SK-N-SH (cell line): ENCODE measurements at regions not wholly inside any gene's neighbourhood (a gene's known extent, or its start where the extent isn't known, plus 50 kb on each side); places are given as distances from the start of the nearest gene placed in this dataset.

Source experiments
- CHD2 ChIP-seq: fragments of 150-350 bp; IDR thresholded peaks from 2 replicates; pipeline ENCODE4 v1.6.1; 2018; ENCODE audit warnings: low read length; ENCODE audit not compliant: partially characterized antibody
- EP300 ChIP-seq, 2 experiments: IDR thresholded peaks; 2 replicates each; pipeline versions ENCODE4 v1.4.0 to v1.6.1; 2012; ENCODE audit warnings: borderline replicate concordance in 1 of 2, low read depth in 1 of 2, low read length in 1 of 2
- EZH2phosphoT487 ChIP-seq: fragments of 200-600 bp; sonication (generic); IDR thresholded peaks from 2 replicates; pipeline ENCODE4 v1.6.1; 2017; ENCODE audit warnings: low read depth, mixed run types, mild to moderate bottlenecking, antibody characterized with exemption, moderate library complexity, borderline replicate concordance
- GABPA ChIP-seq: IDR thresholded peaks from 2 replicates; pipeline ENCODE4 v1.4.0; 2012; ENCODE audit warnings: low read depth, mild to moderate bottlenecking
- MXI1 ChIP-seq: IDR thresholded peaks from 2 replicates; pipeline ENCODE4 v1.6.1; 2012; ENCODE audit warnings: mild to moderate bottlenecking, low read depth, low read length, improper control_type of control experiment
- POLR2AphosphoS5 ChIP-seq: IDR thresholded peaks from 2 replicates; pipeline ENCODE4 v1.6.1; 2012; ENCODE audit warnings: low read depth, low read length
- RAD21 ChIP-seq: IDR thresholded peaks from 2 replicates; pipeline ENCODE4 v1.6.1; 2012; ENCODE audit warnings: mild to moderate bottlenecking, low read length
- TAF1 ChIP-seq: IDR thresholded peaks from 2 replicates; pipeline ENCODE4 v1.6.1; 2012; ENCODE audit warnings: low read depth, mild to moderate bottlenecking, low read length, moderate library complexity, borderline replicate concordance
- TCF12 ChIP-seq: IDR thresholded peaks from 2 replicates; pipeline ENCODE4 v1.4.0; 2012
- YY1 ChIP-seq: IDR thresholded peaks from 2 replicates; pipeline ENCODE4 v1.4.0; 2012; ENCODE audit warnings: low read depth, mild to moderate bottlenecking
- TF ChIP-seq, protein P1 (sequence below): fragments of 200-600 bp; sonication (generic); IDR thresholded peaks from 2 replicates; pipeline ENCODE4 v1.6.1; 2017; ENCODE audit warnings: antibody characterized with exemption, mild to moderate bottlenecking, moderate library complexity
- TF ChIP-seq, protein P2 (sequence below): IDR thresholded peaks from 2 replicates; pipeline ENCODE4 v1.6.1; 2012; ENCODE audit warnings: mild to moderate bottlenecking, low read depth, low read length, moderate library complexity
- TF ChIP-seq, protein P3 (sequence below): IDR thresholded peaks from 2 replicates; pipeline ENCODE4 v1.4.0; 2012; ENCODE audit warnings: low read depth
- TF ChIP-seq, protein P4 (sequence below): fragments of 150-350 bp; IDR thresholded peaks from 2 replicates; pipeline ENCODE4 v1.6.1; 2017; ENCODE audit warnings: antibody characterized with exemption, low read length, low read depth, borderline replicate concordance

DNA sequence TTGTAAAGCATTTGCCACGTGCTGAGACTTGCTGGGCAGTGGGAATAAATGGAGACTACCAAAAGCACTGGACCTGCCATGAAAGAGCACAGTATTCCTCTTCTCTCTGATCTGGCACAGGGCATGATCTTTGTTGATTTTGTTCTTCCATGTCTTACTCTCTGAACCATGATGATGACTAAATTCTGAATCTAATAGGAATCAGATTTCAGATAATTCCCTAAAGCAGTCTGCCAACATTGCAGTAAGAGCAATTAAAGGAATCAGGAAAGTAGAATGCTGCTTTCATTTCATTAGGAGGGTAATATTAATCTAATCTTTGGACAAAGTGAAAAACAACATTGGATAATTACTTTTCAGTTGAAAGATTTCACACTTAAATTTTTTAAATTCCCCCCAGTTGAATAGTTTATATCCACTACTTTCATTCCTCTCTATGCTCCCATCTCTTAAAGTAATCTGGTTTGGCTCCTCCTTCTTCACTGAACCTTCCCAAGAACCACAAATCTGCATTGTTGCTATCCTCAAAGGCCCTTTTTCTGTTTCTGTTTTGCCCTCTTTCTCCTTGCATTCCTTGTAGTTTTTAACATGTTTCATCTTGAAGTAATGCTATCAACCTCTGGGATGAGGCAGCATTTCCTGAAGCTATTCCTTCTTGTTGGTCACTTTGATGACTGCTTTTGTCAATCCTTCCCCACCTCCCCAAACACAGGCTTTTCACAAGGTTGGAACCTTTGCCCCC is 243.2 kb upstream of the TENT5A start:
- TF ChIP-seq, protein P1, sequence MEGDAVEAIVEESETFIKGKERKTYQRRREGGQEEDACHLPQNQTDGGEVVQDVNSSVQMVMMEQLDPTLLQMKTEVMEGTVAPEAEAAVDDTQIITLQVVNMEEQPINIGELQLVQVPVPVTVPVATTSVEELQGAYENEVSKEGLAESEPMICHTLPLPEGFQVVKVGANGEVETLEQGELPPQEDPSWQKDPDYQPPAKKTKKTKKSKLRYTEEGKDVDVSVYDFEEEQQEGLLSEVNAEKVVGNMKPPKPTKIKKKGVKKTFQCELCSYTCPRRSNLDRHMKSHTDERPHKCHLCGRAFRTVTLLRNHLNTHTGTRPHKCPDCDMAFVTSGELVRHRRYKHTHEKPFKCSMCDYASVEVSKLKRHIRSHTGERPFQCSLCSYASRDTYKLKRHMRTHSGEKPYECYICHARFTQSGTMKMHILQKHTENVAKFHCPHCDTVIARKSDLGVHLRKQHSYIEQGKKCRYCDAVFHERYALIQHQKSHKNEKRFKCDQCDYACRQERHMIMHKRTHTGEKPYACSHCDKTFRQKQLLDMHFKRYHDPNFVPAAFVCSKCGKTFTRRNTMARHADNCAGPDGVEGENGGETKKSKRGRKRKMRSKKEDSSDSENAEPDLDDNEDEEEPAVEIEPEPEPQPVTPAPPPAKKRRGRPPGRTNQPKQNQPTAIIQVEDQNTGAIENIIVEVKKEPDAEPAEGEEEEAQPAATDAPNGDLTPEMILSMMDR, result no peak
- TF ChIP-seq EP300 (IDR thresholded peaks at IDR 0.05; ENCODE audit: borderline replicate concordance in 1 of 2, low read depth in 1 of 2, low read length in 1 of 2) (peak in 1 of 2 experiments; percentile 9; a peak in 1 of 4 replicates), POLR2AphosphoS5 (no peak), GABPA (no peak), MXI1 (no peak), EZH2phosphoT487 (no peak), TCF12 (peak; percentile 70), CHD2 (no peak), TAF1 (no peak), RAD21 (no peak), YY1 (no peak)
- TF ChIP-seq, protein P2, sequence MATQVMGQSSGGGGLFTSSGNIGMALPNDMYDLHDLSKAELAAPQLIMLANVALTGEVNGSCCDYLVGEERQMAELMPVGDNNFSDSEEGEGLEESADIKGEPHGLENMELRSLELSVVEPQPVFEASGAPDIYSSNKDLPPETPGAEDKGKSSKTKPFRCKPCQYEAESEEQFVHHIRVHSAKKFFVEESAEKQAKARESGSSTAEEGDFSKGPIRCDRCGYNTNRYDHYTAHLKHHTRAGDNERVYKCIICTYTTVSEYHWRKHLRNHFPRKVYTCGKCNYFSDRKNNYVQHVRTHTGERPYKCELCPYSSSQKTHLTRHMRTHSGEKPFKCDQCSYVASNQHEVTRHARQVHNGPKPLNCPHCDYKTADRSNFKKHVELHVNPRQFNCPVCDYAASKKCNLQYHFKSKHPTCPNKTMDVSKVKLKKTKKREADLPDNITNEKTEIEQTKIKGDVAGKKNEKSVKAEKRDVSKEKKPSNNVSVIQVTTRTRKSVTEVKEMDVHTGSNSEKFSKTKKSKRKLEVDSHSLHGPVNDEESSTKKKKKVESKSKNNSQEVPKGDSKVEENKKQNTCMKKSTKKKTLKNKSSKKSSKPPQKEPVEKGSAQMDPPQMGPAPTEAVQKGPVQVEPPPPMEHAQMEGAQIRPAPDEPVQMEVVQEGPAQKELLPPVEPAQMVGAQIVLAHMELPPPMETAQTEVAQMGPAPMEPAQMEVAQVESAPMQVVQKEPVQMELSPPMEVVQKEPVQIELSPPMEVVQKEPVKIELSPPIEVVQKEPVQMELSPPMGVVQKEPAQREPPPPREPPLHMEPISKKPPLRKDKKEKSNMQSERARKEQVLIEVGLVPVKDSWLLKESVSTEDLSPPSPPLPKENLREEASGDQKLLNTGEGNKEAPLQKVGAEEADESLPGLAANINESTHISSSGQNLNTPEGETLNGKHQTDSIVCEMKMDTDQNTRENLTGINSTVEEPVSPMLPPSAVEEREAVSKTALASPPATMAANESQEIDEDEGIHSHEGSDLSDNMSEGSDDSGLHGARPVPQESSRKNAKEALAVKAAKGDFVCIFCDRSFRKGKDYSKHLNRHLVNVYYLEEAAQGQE, result no peak
- TF ChIP-seq, protein P3, sequence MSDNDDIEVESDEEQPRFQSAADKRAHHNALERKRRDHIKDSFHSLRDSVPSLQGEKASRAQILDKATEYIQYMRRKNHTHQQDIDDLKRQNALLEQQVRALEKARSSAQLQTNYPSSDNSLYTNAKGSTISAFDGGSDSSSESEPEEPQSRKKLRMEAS, result no peak
- TF ChIP-seq, protein P4, sequence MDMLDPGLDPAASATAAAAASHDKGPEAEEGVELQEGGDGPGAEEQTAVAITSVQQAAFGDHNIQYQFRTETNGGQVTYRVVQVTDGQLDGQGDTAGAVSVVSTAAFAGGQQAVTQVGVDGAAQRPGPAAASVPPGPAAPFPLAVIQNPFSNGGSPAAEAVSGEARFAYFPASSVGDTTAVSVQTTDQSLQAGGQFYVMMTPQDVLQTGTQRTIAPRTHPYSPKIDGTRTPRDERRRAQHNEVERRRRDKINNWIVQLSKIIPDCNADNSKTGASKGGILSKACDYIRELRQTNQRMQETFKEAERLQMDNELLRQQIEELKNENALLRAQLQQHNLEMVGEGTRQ, result no peak
